GM18951 (cell line): ENCODE measurements at regions not wholly inside any gene's neighbourhood (a gene's known extent, or its start where the extent isn't known, plus 50 kb on each side); places are given as distances from the start of the nearest gene placed in this dataset.

Experiments used
- POLR2A ChIP-seq: IDR thresholded peaks from 4 replicates; pipeline ENCODE4 v1.6.1; 2011; ENCODE audit warnings: mild to moderate bottlenecking; ENCODE audit not compliant: insufficient read length, insufficient read depth; ENCODE audit errors: extremely low read depth
- in situ Hi-C: fragments of 300-500 bp; cut with MboI; formaldehyde crosslinking; loops from one replicate; pipeline ENCODE4 v1.12.0; 2022; ENCODE audit warnings: low sequenced_read_pairs, mixed read lengths, inconsistent platforms; ENCODE audit not compliant: unreplicated experiment

GRCh38 chr6:37561361-37561760, 61.7 kb upstream of the CCDC167 start:
- no peak for TF ChIP-seq POLR2A
- in situ Hi-C loops: no loop called here

DNA sequence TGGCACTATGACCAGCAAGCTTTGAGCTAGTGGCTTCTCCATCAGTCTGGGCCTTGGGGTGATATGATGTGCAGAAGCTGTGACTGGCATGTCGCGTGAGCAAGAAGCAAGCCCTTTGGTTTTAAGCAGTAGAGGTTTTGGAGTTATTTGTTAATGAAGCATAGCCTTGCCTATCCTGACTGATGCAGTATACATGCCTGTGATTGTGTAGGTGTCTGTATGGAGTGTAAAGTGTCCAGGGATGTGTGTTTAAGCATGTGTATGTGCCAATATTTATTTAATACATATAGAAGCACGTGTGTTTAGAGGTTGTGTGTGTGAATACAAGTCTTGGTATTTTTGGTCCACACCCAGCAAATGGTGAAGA, 61.0 kb upstream of the CCDC167 start:
- in situ Hi-C loops: no loop called here
- TF ChIP-seq POLR2A: no peak

DNA sequence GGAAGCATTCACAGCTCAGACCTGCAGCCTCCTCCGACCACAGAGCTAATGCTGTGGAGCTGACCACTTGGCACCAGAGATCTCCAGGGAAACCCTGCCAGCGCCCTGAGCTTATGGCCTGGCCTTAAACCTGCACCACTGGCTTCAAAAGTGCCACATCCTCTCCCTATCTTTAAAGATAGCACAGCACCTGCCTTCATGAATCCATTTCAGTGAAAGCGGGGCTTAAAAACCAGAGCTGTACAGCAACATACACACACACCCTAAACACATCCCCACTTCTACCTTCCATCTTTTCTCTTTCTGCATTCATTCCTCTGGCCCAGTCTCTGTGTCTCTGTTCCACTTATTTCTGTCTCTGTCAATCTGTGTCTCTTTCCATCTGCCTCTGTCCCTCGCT, 59.8 kb upstream of the CCDC167 start:
- in situ Hi-C loops: loop anchor here (10.0 kb wide), 1 partner anchor 65 kb away; the partner anchor contains the start of gene CCDC167

DNA sequence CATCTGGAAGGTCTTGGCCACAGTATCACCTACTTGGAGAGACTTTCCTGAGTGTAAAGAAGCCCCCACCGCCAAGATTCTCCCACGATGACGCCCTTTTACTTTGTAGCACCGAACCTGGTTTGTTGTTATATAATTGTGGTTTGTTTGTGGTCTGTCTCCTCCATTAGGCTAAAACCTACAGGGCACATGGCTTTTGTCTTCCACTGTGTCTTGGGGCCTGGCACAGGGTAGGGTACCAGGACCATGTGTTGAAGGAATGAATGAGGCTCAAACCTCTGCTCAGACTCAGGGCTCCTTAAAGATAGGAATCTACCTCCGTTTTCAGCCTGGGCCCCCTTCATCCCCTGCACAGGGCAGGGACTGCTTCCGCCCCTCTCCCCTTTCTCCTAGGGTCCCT, 59.4 kb upstream of the CCDC167 start:
- in situ Hi-C loops: loop anchor here (10.0 kb wide), 1 partner anchor 64 kb away; the partner anchor contains the start of gene CCDC167

More for the DNA sequence above, 59.8 kb upstream of the CCDC167 start:
- no peak for TF ChIP-seq POLR2A

DNA sequence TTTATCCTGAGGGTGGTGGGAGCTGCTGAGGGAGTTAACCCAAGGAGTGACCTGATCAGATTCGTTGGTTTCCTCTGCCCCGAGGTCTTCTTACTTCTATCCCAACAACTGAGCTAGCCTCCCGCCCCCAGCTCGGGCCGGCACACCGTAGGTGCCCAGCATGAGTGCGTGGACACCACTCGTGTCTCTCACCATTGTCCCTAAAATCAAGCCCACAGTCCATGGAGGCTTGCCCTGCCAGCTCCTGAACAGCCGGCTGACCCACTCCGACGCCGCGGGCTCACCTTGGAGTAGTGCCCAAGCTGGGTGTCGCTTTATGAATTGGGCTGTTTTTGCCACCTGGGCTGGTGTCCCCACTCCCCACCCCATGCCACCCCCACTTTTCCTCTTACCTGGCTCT, 59.0 kb upstream of the CCDC167 start:
- TF ChIP-seq POLR2A: peak; percentile 15
- in situ Hi-C loops: loop anchor here (10.0 kb wide), 1 partner anchor 64 kb away; the partner anchor contains the start of gene CCDC167

More for the DNA sequence above, 59.4 kb upstream of the CCDC167 start:
- TF ChIP-seq POLR2A: no peak

DNA sequence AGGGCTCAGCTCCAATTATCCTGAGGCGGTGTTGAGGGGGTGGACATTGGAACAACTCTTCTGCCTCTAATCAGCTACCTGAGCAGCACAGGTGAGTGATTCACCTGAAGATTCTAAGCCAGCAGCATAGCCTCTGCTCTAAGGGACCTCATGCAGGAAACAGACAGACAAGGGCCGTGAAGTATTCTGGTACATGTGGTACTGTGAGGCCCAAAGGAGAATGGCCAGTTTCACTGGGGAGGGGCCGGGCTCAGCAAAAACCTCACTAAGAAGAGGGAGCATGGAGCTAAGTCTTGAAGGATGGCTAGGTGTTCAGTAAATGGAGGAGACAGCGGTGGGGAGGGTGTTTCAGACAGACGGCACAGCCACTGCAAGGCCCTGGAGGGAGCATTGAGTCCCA, 58.5 kb upstream of the CCDC167 start:
- TF ChIP-seq POLR2A: peak; percentile 36
- in situ Hi-C loops: loop anchor here (10.0 kb wide), 1 partner anchor 63 kb away; the partner anchor contains the start of gene CCDC167

- in situ Hi-C loops: loop anchor here (10.0 kb wide), 1 partner anchor 63 kb away; the partner anchor contains the start of gene CCDC167
- no peak for TF ChIP-seq POLR2A
Observed at GRCh38 chr6:37557645-37558114, 58.0 kb upstream of the CCDC167 start.

DNA sequence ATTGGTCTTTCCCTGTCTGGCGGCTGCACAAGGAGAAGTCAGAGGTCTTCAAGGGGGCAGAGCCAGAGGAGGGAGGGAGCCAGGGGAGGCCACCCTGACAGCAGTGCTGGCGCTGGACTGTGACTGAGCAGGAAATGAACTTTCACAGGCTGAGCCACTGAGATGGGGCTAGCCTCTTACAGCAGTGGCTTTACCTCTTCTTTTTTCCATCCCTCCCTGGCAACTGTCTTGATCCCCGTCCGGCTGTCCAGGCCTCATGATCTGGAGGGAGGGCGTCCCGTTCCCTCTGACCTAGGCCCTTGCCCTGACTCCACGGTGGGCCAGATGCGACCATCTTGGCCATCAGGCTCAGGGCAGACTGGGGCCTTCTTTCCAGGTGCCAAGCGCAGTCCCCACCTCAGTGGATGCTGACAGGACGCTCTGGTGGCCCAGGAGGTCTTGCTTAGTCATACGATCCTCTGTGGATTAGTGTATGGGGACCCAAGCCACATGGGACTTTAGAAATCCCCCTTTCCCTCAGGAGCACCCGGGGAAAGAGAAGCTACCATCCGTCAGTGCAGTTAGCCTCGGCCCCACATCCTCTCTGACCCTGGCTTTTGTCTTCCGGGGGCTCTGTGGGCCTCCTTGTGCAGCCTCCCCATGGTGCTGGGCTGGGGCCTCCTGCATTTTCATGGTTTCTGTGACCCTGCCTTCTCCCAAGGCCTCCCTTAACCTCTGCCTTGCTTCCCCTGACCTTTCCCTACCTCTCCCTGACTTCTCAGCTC, 57.4 kb upstream of the CCDC167 start:
- TF ChIP-seq POLR2A: no peak
- in situ Hi-C loops: loop anchor here (10.0 kb wide), 1 partner anchor 62 kb away; the partner anchor contains the start of gene CCDC167

DNA sequence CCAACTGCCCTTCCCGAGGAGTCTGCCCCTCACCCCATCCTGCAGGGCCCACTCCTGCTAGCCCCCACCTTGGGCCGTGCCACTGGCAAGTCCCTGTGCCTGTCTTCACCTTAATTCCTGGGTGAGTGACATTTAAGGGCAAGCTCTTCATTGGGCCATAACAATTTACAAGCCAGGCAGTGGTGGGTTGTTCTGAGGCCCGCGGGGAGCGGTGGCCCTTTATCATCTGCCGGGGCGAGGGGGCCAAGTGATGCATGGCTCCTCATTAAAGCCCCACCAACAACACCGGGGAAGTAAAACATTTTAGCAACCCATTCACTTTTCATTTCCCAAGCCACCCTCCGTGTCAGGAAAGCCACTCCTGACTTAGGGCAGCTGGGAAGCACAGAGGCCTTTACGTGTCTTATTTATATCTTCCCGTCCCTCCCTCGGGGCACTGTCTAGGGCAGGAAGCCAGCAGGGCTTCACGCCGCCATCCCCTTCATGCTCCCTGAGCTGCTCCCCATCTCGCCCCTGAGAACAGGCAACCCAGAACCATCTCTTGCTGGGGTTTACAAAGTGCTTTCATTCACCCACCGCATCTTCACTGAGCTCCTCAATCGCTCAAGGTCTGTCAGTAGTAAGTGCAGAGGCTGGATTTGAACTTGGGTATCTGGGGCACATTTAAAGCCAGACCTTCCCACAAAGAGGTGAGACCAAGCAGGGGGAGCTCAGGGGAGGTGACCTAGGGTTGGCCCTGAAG, 55.5 kb upstream of the CCDC167 start:
- peak; percentile 55 for TF ChIP-seq POLR2A
- in situ Hi-C loops: loop anchor here (10.0 kb wide), 1 partner anchor 60 kb away; the partner anchor contains the start of gene CCDC167

DNA sequence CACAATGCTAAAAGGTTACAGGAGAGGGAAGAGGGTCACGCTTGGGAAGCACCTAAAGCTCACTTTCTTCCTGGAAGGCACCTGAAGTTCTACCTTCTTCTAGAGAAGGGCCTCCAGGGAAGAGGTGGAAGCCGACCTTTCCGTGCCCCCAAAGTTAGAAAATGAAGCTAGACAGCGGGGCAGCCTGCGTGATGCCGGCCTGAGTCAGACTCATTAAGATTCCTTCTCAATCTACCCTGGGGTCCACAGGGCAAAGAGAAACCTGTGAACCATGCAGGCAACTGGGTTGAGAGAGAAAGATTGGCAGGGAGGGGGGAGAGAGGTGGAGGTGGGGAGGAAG, 54.8 kb upstream of the CCDC167 start:
- in situ Hi-C loops: loop anchor here (10.0 kb wide), 1 partner anchor 60 kb away; the partner anchor contains the start of gene CCDC167
- TF ChIP-seq POLR2A: peak; percentile 33

DNA sequence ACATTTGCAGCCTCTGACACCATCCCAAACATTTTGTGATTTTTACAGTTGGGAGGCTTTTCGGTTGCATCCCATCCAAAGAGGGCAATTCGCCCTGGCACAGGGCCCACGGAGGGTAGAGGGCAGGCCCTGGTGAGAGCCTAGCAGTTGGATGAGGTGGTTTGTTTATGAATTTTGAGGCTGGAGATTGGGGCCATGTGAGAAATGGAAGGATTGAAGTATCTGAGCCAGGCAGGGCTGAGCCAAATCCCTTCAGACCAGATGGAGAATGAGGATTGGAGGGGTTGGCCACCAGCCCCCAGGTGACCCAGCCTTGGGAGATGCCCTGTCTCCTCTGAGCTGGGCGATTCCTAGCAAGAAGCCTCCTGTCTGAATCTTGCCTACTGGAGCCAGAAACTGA, 52.6 kb upstream of the CCDC167 start:
- in situ Hi-C loops: loop anchor here (10.0 kb wide), 1 partner anchor 57 kb away; the partner anchor contains the start of gene CCDC167
- no peak for TF ChIP-seq POLR2A

DNA sequence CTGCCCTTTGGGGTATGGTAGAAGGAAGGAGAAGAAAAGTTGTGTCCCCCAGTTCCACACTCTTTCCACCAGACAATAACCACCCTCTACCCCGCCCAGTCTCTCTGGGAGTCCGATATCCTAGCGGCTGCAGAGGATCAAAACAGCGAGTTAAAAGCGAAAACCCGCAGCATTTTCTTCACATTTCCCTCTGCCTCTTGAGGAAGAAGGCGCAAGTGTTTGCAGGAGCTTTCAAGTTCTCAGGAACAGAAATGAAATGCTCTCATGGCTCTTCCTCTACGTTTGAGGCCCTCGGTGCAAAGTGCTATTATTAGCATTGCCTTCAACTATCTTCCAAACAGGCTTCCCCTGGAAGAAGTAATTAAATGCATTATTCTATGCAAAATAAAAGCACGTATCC, 52.2 kb upstream of the CCDC167 start:
- no peak for TF ChIP-seq POLR2A
- in situ Hi-C loops: loop anchor here (10.0 kb wide), 1 partner anchor 57 kb away; the partner anchor contains the start of gene CCDC167

GRCh38 chr6:37551446-37551845, 51.8 kb upstream of the CCDC167 start:
- in situ Hi-C loops: loop anchor here (10.0 kb wide), 1 partner anchor 57 kb away; the partner anchor contains the start of gene CCDC167

More at GRCh38 chr6:37551446-37551845, 51.8 kb upstream of the CCDC167 start:
- no peak for TF ChIP-seq POLR2A
